MV-4-11 (cell line): ENCODE measurements at regions not wholly inside any gene's neighbourhood (a gene's known extent, or its start where the extent isn't known, plus 50 kb on each side); places are given as distances from the start of the nearest gene placed in this dataset.

Experiments
- DNase-seq: peaks from one replicate; lab custom pipeline; 2025; lab: John Stamatoyannopoulos, UW

GRCh38 chr5:56320686-56321085 lies 87.6 kb upstream of the ANKRD55 start:
- DNase-seq, result no peak

GRCh38 chr5:56319526-56320181 lies 86.5 kb upstream of the ANKRD55 start:
- DNase-seq, result peak; percentile 11

- no peak for DNase-seq
These were observed 84.9 kb upstream of the ANKRD55 start for GRCh38 chr5:56317923-56318561.

GRCh38 chr5:56316299-56316994 lies 83.3 kb upstream of the ANKRD55 start:
- DNase-seq, result no peak

- peak; percentile 6 for DNase-seq
These were observed 81.4 kb upstream of the ANKRD55 start for GRCh38 chr5:56314529-56314928.

GRCh38 chr5:56313596-56313995 lies 80.5 kb upstream of the ANKRD55 start:
- DNase-seq, result no peak

- DNase-seq, result no peak
These were observed 79.9 kb upstream of the ANKRD55 start for GRCh38 chr5:56313004-56313531.

- DNase-seq, result no peak
These were observed 78.3 kb upstream of the ANKRD55 start for GRCh38 chr5:56311306-56311905.

GRCh38 chr5:56310711-56311204 lies 77.6 kb upstream of the ANKRD55 start:
- no peak for DNase-seq

GRCh38 chr5:56309262-56309826 lies 76.2 kb upstream of the ANKRD55 start:
- no peak for DNase-seq

- DNase-seq, result no peak
These were observed 74.7 kb upstream of the ANKRD55 start for GRCh38 chr5:56307714-56308333.

GRCh38 chr5:56306433-56307150 lies 73.5 kb upstream of the ANKRD55 start:
- DNase-seq, result no peak

- DNase-seq, result no peak
These were observed 72.1 kb upstream of the ANKRD55 start for GRCh38 chr5:56305001-56305950.

- no peak for DNase-seq
These were observed 70.4 kb upstream of the ANKRD55 start for GRCh38 chr5:56303511-56303910.

GRCh38 chr5:56302027-56302426 lies 68.9 kb upstream of the ANKRD55 start:
- no peak for DNase-seq

GRCh38 chr5:56301069-56301468 lies 67.9 kb upstream of the ANKRD55 start:
- DNase-seq, result no peak

- DNase-seq, result no peak
These were observed 66.1 kb upstream of the ANKRD55 start for GRCh38 chr5:56299212-56299611.

GRCh38 chr5:56298336-56299090 lies 65.4 kb upstream of the ANKRD55 start:
- DNase-seq, result no peak

- no peak for DNase-seq
These were observed 64.7 kb upstream of the ANKRD55 start for GRCh38 chr5:56297851-56298250.
